NB4 (cell line): ENCODE measurements at regions not wholly inside any gene's neighbourhood (a gene's known extent, or its start where the extent isn't known, plus 50 kb on each side); places are given as distances from the start of the nearest gene placed in this dataset.

Source experiments
- DNase-seq: peaks from one replicate; pipeline ENCODE4 v3.0.0; 2010; ENCODE audit warnings: low read depth
- H3K4me3 ChIP-seq: one replicate; pipeline ENCODE4 v1.5.1; 2011; ENCODE audit warnings: mild to moderate bottlenecking, low read depth, low read length, moderate library complexity
- CTCF ChIP-seq: IDR thresholded peaks from one replicate; pipeline ENCODE4 v1.5.1; 2012; ENCODE audit warnings: low read depth, low read length
- MAX ChIP-seq: IDR thresholded peaks from 2 replicates; pipeline ENCODE4 v1.6.1; 2011; ENCODE audit warnings: low read depth, low read length
- MYC ChIP-seq: IDR thresholded peaks from 2 replicates; pipeline ENCODE4 v1.6.1; 2011; ENCODE audit warnings: low read depth, low read length
- POLR2A ChIP-seq: IDR thresholded peaks from 2 replicates; pipeline ENCODE4 v1.6.1; 2011; ENCODE audit warnings: mild to moderate bottlenecking; ENCODE audit not compliant: insufficient read length; ENCODE audit errors: extremely low read depth

- TF ChIP-seq POLR2A (no peak), CTCF (no peak), MYC (no peak), MAX (no peak)
- DNase-seq, result no peak
Observed at GRCh38 chr5:116645627-116646026, 71.0 kb upstream of the SEMA6A start.

GRCh38 chr5:116640236-116640635, 65.6 kb upstream of the SEMA6A start:
- no peak overlapping the region for H3K4me3 ChIP-seq
- DNase-seq, result no peak
- no peak for TF ChIP-seq MAX
- TF ChIP-seq MYC, result no peak
- no peak for TF ChIP-seq CTCF
- TF ChIP-seq POLR2A, result no peak

More at GRCh38 chr5:116645627-116646026, 71.0 kb upstream of the SEMA6A start:
- no peak overlapping the region for H3K4me3 ChIP-seq

GRCh38 chr5:116637149-116637740, 62.6 kb upstream of the SEMA6A start:
- no peak for DNase-seq
- no peak overlapping the region for H3K4me3 ChIP-seq
- no peak for TF ChIP-seq CTCF
- TF ChIP-seq MAX, result no peak
- no peak for TF ChIP-seq POLR2A
- TF ChIP-seq MYC, result no peak

- TF ChIP-seq CTCF (no peak), POLR2A (no peak), MYC (no peak), MAX (no peak)
- no peak overlapping the region for H3K4me3 ChIP-seq
- no peak for DNase-seq
Observed at GRCh38 chr5:116632890-116633289, 58.3 kb upstream of the SEMA6A start.

- TF ChIP-seq CTCF (no peak), MYC (no peak), POLR2A (no peak), MAX (no peak)
- no peak for DNase-seq
- H3K4me3 ChIP-seq, result no peak overlapping the region
Observed at GRCh38 chr5:116631147-116631546, 56.5 kb upstream of the SEMA6A start.
